Ishikawa (cell line): ENCODE measurements at regions not wholly inside any gene's neighbourhood (a gene's known extent, or its start where the extent isn't known, plus 50 kb on each side); places are given as distances from the start of the nearest gene placed in this dataset.

Experiments used
- EGR1 ChIP-seq: IDR thresholded peaks from 2 replicates; pipeline ENCODE4 v1.6.1; 2012
- EP300 ChIP-seq: IDR thresholded peaks from 2 replicates; pipeline ENCODE4 v1.6.1; 2012; ENCODE audit warnings: borderline replicate concordance
- RAD21 ChIP-seq: IDR thresholded peaks from 2 replicates; pipeline ENCODE4 v1.6.1; 2012; ENCODE audit warnings: low read depth
- TCF12 ChIP-seq: IDR thresholded peaks from 2 replicates; pipeline ENCODE4 v1.6.1; 2012; ENCODE audit warnings: low read depth
- YY1 ChIP-seq: IDR thresholded peaks from 2 replicates; pipeline ENCODE4 v1.6.1; 2012; ENCODE audit warnings: low read depth

DNA sequence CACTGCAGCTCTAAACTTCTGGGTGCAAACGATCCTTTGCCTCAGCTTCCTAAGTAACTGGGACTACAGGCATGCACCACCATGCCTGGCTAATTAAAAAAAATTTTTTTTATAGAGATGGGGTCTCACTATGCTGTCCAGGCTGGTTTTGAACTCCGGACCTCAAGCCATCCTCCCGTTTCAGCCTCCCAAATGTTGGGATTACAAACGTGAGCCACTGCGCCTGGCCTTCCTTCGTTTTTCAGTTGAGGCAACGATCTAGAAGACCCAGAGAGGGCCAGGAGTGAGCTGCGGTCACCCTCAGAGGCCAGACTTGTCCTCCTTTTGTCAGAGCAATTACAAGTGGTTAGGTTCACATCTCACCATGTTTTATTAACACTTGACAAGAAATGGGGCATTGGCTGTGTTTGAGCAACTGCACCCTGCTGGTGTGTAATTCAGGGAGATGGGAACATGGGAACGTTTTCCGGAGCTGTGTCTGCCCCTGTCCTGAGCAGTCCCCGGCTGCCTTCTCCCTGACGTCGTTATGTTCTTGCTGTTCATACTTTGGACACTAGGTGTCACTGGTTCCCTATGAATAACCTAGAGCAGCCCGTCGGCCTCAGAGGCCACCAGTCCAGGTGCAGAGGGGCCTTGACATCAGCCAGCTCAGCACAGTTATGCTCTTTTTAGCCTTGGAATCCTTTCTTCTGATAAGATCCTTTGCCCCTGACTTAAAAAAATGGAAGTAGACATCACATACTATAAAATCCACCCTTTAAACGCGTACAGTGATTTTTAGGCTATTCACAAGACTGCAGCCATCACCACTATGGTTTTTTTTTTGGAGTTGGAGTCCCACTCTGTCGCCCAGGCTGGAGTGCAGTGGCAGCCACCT, 375.0 kb downstream of the TYW1 start:
- TF ChIP-seq EP300 (no peak), TCF12 (no peak), RAD21 (peak; percentile 85), EGR1 (no peak), YY1 (no peak)
